ENCODE measurements at regions not wholly inside any gene's neighbourhood (a gene's known extent, or its start where the extent isn't known, plus 50 kb on each side); places are given as distances from the start of the nearest gene placed in this dataset.

DNA sequence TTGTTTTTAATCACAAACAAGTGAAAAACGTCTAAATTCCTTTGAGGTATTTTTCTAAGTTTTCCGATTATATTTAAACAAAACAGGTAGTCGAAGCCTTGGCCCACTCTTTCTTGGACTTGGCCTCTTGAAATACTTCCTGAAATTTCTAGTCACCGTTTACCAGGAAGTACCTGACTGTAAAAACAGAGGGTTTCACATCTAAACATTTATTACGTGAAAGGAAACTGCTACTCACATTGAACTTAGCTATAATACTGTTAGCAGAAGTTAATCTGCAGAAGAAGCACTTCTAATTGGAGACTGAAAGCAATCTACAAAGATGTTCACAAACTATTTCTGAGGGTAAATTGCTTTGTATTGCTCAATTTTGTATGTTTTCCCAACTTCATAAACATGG is 526.0 kb upstream of the ADGRL4 start:
- 51 to 58% methylated on average over 5 of the region's 5 CpGs for WGBS, 2 donors
- Histone ChIP-seq H3K27ac (ENCODE audit: low read depth in 2 of 2, low read length in 1 of 2) (no peak overlapping the region), H3K4me3 (ENCODE audit: low read depth in 1 of 2, low read length in 2 of 2) (no peak overlapping the region), H3K4me1 (ENCODE audit: control insufficient read depth in 2 of 2, insufficient read depth in 2 of 2, low read length in 1 of 2) (no peaks in the 10 kb centered on the region), H3K27me3 (ENCODE audit: control insufficient read depth in 1 of 2, insufficient read depth in 2 of 2, low read length in 2 of 2) (no peaks in the 10 kb centered on the region), H3K36me3 (ENCODE audit: control insufficient read depth in 2 of 2, insufficient read depth in 2 of 2, low read length in 1 of 2) (no peaks in the 10 kb centered on the region), H3K9me3 (ENCODE audit: control insufficient read depth in 2 of 2, insufficient read depth in 1 of 2, low read depth in 1 of 2, low read length in 1 of 2) (no peaks in the 10 kb centered on the region)

DNA sequence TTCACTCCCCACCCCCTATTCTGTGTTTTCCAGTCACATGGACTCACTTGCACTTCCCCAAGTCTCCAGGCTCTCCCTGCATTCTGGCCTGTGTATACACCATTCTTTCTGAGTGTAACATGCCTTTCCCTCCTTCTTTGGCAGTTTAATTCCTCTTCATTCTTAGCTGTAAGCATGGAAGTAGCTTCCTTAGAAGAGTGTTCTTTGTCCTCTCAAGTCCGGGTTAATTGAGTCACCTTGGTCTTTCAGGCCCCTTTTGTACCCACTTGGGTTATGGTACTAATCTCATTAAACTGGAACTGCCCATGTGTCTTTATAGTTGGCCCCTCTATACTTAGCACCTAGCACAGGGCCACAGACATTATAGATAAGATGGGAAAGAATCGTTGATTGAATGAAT is 525.3 kb upstream of the ADGRL4 start:
- Histone ChIP-seq H3K4me3 (ENCODE audit: low read depth in 1 of 2, low read length in 2 of 2) (no peak overlapping the region), H3K36me3 (ENCODE audit: control insufficient read depth in 2 of 2, insufficient read depth in 2 of 2, low read length in 1 of 2) (no peaks in the 10 kb centered on the region), H3K27me3 (ENCODE audit: control insufficient read depth in 1 of 2, insufficient read depth in 2 of 2, low read length in 2 of 2) (no peaks in the 10 kb centered on the region), H3K9me3 (ENCODE audit: control insufficient read depth in 2 of 2, insufficient read depth in 1 of 2, low read depth in 1 of 2, low read length in 1 of 2) (no peaks in the 10 kb centered on the region), H3K4me1 (ENCODE audit: control insufficient read depth in 2 of 2, insufficient read depth in 2 of 2, low read length in 1 of 2) (no peaks in the 10 kb centered on the region), H3K27ac (ENCODE audit: low read depth in 2 of 2, low read length in 1 of 2) (no peak overlapping the region)
- WGBS, 2 donors = 74 to 85% methylated on average over 2 of the region's 2 CpGs

DNA sequence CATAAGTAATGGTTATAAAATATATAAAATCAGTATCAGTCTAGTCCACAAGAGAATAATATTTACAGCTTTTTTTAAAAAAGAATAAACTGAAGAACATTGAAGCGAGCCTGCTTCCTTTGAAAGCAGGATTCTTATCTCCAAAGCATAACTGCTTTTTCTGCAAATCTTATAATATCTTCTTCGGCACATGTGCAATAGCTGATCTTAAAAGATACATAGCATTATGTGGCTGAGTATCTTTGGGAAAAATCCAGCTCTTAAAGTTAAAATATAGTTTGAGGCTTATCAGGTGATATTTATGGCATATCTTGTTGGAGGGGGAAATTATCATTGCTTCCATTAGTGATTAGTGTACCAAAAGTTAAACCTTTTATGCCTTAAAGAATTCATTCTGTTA is 523.9 kb upstream of the ADGRL4 start:
- Histone ChIP-seq H3K4me1 (ENCODE audit: control insufficient read depth in 2 of 2, insufficient read depth in 2 of 2, low read length in 1 of 2) (no peaks in the 10 kb centered on the region), H3K4me3 (ENCODE audit: low read depth in 1 of 2, low read length in 2 of 2) (no peak overlapping the region), H3K27me3 (ENCODE audit: control insufficient read depth in 1 of 2, insufficient read depth in 2 of 2, low read length in 2 of 2) (no peaks in the 10 kb centered on the region), H3K9me3 (ENCODE audit: control insufficient read depth in 2 of 2, insufficient read depth in 1 of 2, low read depth in 1 of 2, low read length in 1 of 2) (no peaks in the 10 kb centered on the region), H3K36me3 (ENCODE audit: control insufficient read depth in 2 of 2, insufficient read depth in 2 of 2, low read length in 1 of 2) (no peaks in the 10 kb centered on the region), H3K27ac (ENCODE audit: low read depth in 2 of 2, low read length in 1 of 2) (no peak overlapping the region)
- 86 to 87% methylated on average over 2 of the region's 2 CpGs for whole genome bisulfite sequencing, 2 donors

DNA sequence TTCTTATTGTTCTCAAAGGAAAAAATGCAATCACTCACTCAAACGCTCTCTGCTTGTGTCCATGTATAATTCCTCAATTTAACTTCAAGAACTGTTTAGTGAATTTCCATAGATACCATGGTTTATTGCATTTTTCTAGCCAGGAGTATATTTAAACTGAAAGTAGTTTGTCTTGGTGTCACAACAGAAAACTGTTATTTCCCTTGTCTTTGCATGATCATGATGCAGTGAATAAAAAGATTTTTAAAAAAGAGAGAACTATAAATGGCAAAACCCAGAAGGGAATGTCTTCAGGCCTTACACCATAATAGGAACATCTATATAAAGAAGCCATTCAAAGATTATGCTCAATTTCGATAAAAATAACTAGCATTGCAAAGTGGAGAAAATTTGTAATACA is 523.5 kb upstream of the ADGRL4 start:
- no peaks in the 10 kb centered on the region for H3K9me3 ChIP-seq (ENCODE audit: control insufficient read depth in 2 of 2, insufficient read depth in 1 of 2, low read depth in 1 of 2, low read length in 1 of 2)
- H3K27ac ChIP-seq (ENCODE audit: low read depth in 2 of 2, low read length in 1 of 2) = no peak overlapping the region
- 74 to 81% methylated on average over 2 of the region's 2 CpGs for WGBS, 2 donors

DNA sequence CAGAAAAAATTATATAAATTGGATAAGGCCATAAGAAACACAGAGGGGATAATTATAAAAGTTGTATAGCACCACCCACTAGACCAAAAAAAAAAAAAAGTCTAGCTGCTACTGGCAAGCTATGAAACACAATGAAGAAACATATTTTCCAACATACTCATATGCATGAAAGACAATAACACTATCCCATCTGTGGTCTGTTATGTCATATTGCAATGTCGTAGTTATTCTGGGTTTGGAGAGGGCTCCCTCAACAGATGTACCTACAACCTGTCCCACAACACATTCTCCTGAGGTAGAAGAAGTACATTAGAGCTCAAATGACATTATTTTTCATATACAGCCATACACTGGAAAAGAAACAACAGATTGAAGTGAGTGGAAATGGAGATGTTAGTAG is 517.6 kb upstream of the ADGRL4 start:
- Histone ChIP-seq H3K4me1 (ENCODE audit: control insufficient read depth in 2 of 2, insufficient read depth in 2 of 2, low read length in 1 of 2) (no peaks in the 10 kb centered on the region), H3K27me3 (ENCODE audit: control insufficient read depth in 1 of 2, insufficient read depth in 2 of 2, low read length in 2 of 2) (no peaks in the 10 kb centered on the region), H3K9me3 (ENCODE audit: control insufficient read depth in 2 of 2, insufficient read depth in 1 of 2, low read depth in 1 of 2, low read length in 1 of 2) (peaks cover 0 to 3% of the 10 kb centered on the region in 2 donors), H3K27ac (ENCODE audit: low read depth in 2 of 2, low read length in 1 of 2) (no peak overlapping the region), H3K36me3 (ENCODE audit: control insufficient read depth in 2 of 2, insufficient read depth in 2 of 2, low read length in 1 of 2) (no peaks in the 10 kb centered on the region), H3K4me3 (ENCODE audit: low read depth in 1 of 2, low read length in 2 of 2) (no peak overlapping the region)
- WGBS, 2 donors = 68 to 75% methylated on average over 1 of the region's 1 CpG

More for the DNA sequence above, 523.5 kb upstream of the ADGRL4 start:
- Histone ChIP-seq H3K4me3 (ENCODE audit: low read depth in 1 of 2, low read length in 2 of 2) (no peak overlapping the region), H3K36me3 (ENCODE audit: control insufficient read depth in 2 of 2, insufficient read depth in 2 of 2, low read length in 1 of 2) (no peaks in the 10 kb centered on the region), H3K4me1 (ENCODE audit: control insufficient read depth in 2 of 2, insufficient read depth in 2 of 2, low read length in 1 of 2) (no peaks in the 10 kb centered on the region), H3K27me3 (ENCODE audit: control insufficient read depth in 1 of 2, insufficient read depth in 2 of 2, low read length in 2 of 2) (no peaks in the 10 kb centered on the region)

DNA sequence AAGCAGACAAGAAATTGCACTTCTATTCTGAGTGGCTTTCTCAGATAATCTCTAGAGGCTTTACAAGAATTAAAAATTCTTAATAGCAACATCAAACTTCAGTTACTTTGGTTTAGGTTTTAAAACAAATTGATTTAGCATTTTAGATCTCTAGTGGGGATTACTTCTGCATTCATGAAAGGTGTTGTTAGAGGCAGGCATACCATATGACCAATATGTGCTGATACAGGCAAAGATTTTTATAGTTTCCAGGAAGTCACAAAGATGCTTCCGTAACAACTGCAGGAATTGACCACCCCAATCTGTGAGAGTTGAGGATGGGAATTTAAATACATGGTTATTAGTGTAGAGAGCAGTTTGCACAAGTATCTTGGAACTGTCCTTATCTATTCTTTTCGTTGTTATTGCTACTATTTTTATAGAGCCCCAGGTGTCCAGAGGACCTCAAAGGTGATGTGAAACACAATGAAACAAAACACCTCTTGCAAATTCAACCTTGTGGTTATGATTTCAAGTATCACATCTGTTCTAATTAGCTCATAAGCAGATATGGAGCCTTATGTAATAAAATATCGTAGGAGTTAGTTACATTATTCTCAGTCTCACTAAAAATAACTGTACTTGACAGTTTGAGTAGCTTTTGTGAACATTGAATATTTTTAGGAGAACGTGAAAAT is 512.7 kb upstream of the ADGRL4 start:
- Histone ChIP-seq H3K27ac (ENCODE audit: low read depth in 2 of 2, low read length in 1 of 2) (no peak overlapping the region), H3K36me3 (ENCODE audit: control insufficient read depth in 2 of 2, insufficient read depth in 2 of 2, low read length in 1 of 2) (no peaks in the 10 kb centered on the region), H3K9me3 (ENCODE audit: control insufficient read depth in 2 of 2, insufficient read depth in 1 of 2, low read depth in 1 of 2, low read length in 1 of 2) (peaks cover 0 to 3% of the 10 kb centered on the region in 2 donors), H3K4me3 (ENCODE audit: low read depth in 1 of 2, low read length in 2 of 2) (no peak overlapping the region), H3K4me1 (ENCODE audit: control insufficient read depth in 2 of 2, insufficient read depth in 2 of 2, low read length in 1 of 2) (no peaks in the 10 kb centered on the region), H3K27me3 (ENCODE audit: control insufficient read depth in 1 of 2, insufficient read depth in 2 of 2, low read length in 2 of 2) (no peaks in the 10 kb centered on the region)
- WGBS, 2 donors = 61 to 72% methylated on average over 4 of the region's 4 CpGs

DNA sequence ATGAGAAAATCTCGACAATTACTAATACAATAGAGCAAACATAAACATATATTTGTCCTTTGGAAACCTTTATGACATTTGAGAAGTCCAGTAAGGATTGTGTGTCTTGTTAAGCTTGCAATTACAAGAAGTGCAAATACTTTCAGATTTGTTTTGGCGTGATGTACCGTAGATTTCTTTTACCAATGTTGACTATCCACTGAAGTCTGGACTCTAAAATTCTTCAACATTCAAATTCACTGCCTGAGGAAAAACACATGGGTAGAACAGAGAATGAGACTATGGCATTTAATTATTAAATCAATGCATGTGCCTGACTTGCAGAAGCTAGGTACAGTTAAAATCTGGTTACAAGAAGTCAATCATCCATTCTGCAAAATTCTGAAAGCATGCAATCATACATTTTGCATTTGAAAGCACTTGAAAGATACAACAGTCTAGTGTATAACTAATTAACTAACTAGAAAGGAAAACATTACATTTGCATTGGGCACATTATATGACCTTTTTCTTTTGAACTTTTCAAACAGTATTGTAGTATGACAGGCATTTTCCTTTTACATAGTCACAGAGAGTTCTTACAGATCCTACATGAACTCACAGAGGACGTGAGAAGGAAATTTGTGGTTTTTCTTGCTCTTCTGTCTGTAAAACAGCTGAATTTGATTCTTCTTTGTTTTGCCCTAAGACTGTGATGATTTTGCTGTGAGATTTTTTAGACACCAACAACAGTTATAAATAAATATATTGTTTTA is 511.1 kb upstream of the ADGRL4 start:
- WGBS, 2 donors = 58 to 61% methylated on average over 4 of the region's 4 CpGs
- Histone ChIP-seq H3K36me3 (ENCODE audit: control insufficient read depth in 2 of 2, insufficient read depth in 2 of 2, low read length in 1 of 2) (no peaks in the 10 kb centered on the region), H3K4me1 (ENCODE audit: control insufficient read depth in 2 of 2, insufficient read depth in 2 of 2, low read length in 1 of 2) (no peaks in the 10 kb centered on the region), H3K4me3 (ENCODE audit: low read depth in 1 of 2, low read length in 2 of 2) (no peak overlapping the region), H3K27ac (ENCODE audit: low read depth in 2 of 2, low read length in 1 of 2) (no peak overlapping the region), H3K9me3 (ENCODE audit: control insufficient read depth in 2 of 2, insufficient read depth in 1 of 2, low read depth in 1 of 2, low read length in 1 of 2) (peaks cover 0 to 3% of the 10 kb centered on the region in 2 donors), H3K27me3 (ENCODE audit: control insufficient read depth in 1 of 2, insufficient read depth in 2 of 2, low read length in 2 of 2) (no peaks in the 10 kb centered on the region)

DNA sequence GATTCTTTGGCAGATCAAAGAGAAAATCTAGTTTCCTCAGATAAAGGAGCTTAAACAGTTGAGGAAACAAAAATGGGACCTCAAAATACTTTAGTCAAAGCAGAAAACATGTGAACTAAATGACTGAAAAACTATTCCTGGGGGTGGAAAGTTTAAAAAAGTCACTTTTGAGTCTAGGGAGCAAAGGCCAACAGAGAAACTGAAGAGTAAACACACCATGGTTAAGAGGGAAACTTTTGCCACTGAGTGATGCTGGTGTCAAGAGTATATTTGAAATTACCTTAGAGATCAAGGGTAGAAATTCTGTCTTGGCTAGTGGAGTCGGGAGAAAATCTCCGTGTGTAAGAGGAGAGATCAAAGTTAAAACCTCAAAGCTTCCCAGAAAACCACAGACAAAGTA is 501.2 kb upstream of the ADGRL4 start:
- 45 to 51% methylated on average over 2 of the region's 2 CpGs for WGBS, 2 donors
- no peak overlapping the region for H3K27ac ChIP-seq (ENCODE audit: low read depth in 2 of 2, low read length in 1 of 2)
- H3K9me3 ChIP-seq (ENCODE audit: control insufficient read depth in 2 of 2, insufficient read depth in 1 of 2, low read depth in 1 of 2, low read length in 1 of 2) = no peaks in the 10 kb centered on the region
- H3K27me3 ChIP-seq (ENCODE audit: control insufficient read depth in 1 of 2, insufficient read depth in 2 of 2, low read length in 2 of 2) = no peaks in the 10 kb centered on the region
- no peak overlapping the region for H3K4me3 ChIP-seq (ENCODE audit: low read depth in 1 of 2, low read length in 2 of 2)
- no peaks in the 10 kb centered on the region for H3K36me3 ChIP-seq (ENCODE audit: control insufficient read depth in 2 of 2, insufficient read depth in 2 of 2, low read length in 1 of 2)
- no peaks in the 10 kb centered on the region for H3K4me1 ChIP-seq (ENCODE audit: control insufficient read depth in 2 of 2, insufficient read depth in 2 of 2, low read length in 1 of 2)

DNA sequence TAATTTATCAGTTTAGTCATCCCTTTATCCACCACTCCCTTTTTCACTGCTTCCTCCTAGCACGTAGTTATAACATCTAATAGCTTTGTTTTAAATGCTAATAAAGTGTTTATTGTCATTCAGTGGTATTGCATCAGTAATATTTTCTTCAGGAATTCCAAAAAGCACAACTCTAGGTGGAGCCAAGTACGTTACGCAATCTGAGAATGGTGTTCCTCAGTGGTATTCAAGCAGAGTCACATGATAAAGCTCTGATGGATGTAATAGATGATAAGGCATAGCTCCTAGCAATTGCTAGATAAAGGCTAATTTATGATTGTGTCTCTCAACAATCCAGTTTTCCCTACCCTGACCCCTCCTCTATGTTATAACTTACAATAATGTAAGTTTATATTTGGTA is 494.6 kb upstream of the ADGRL4 start:
- Histone ChIP-seq H3K9me3 (ENCODE audit: control insufficient read depth in 2 of 2, insufficient read depth in 1 of 2, low read depth in 1 of 2, low read length in 1 of 2) (no peaks in the 10 kb centered on the region), H3K36me3 (ENCODE audit: control insufficient read depth in 2 of 2, insufficient read depth in 2 of 2, low read length in 1 of 2) (no peaks in the 10 kb centered on the region), H3K4me3 (ENCODE audit: low read depth in 1 of 2, low read length in 2 of 2) (no peak overlapping the region), H3K4me1 (ENCODE audit: control insufficient read depth in 2 of 2, insufficient read depth in 2 of 2, low read length in 1 of 2) (no peaks in the 10 kb centered on the region), H3K27ac (ENCODE audit: low read depth in 2 of 2, low read length in 1 of 2) (no peak overlapping the region), H3K27me3 (ENCODE audit: control insufficient read depth in 1 of 2, insufficient read depth in 2 of 2, low read length in 2 of 2) (no peaks in the 10 kb centered on the region)
- WGBS, 2 donors = 83 to 84% methylated on average over 3 of the region's 3 CpGs

DNA sequence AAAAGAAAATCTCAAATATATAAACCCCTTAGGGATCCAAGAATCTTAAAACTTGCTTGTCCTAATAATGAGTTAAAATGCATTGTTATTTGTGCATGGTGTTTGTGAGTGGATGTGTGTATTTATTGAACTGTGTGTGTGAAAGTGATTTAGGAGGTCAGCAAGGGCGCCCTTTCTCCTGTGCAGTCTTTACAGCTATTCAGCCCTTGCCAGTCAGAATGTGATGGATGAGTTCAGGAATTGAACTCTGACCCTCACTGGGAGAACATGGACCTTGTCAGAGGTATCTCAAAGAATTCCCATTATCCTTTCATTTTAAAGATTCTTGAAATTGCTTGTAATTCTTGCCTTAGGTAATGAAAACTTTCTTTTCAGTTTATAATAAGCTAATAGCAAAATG is 493.0 kb upstream of the ADGRL4 start:
- WGBS, 2 donors = 91% methylated on average over 1 of the region's 1 CpG
- H3K9me3 ChIP-seq (ENCODE audit: control insufficient read depth in 2 of 2, insufficient read depth in 1 of 2, low read depth in 1 of 2, low read length in 1 of 2) = no peaks in the 10 kb centered on the region
- H3K4me3 ChIP-seq (ENCODE audit: low read depth in 1 of 2, low read length in 2 of 2) = no peak overlapping the region

More for the DNA sequence above, 493.0 kb upstream of the ADGRL4 start:
- H3K36me3 ChIP-seq (ENCODE audit: control insufficient read depth in 2 of 2, insufficient read depth in 2 of 2, low read length in 1 of 2) = no peaks in the 10 kb centered on the region
- no peak overlapping the region for H3K27ac ChIP-seq (ENCODE audit: low read depth in 2 of 2, low read length in 1 of 2)
- H3K27me3 ChIP-seq (ENCODE audit: control insufficient read depth in 1 of 2, insufficient read depth in 2 of 2, low read length in 2 of 2) = no peaks in the 10 kb centered on the region
- no peaks in the 10 kb centered on the region for H3K4me1 ChIP-seq (ENCODE audit: control insufficient read depth in 2 of 2, insufficient read depth in 2 of 2, low read length in 1 of 2)

All from esophagus (tissue), 2 donors.